Colonic mucosa (tissue), 4 donors: ENCODE measurements at regions not wholly inside any gene's neighbourhood (a gene's known extent, or its start where the extent isn't known, plus 50 kb on each side); places are given as distances from the start of the nearest gene placed in this dataset.

Experiments
- DNase-seq: peaks from one replicate; pipeline ENCODE4 v3.0.0-alpha.2; 2020
- H3K27ac ChIP-seq: fragments of 200-600 bp; one replicate; pipeline ENCODE4 v1.8.0; 2021
- H3K27me3 ChIP-seq: fragments of 200-600 bp; one replicate; pipeline ENCODE4 v1.8.0; 2021
- H3K36me3 ChIP-seq: fragments of 200-600 bp; one replicate; pipeline ENCODE4 v1.8.0; 2021
- H3K4me1 ChIP-seq: fragments of 200-600 bp; one replicate; pipeline ENCODE4 v1.8.0; 2021; ENCODE audit warnings: mild to moderate bottlenecking
- H3K4me3 ChIP-seq: fragments of 200-600 bp; one replicate; pipeline ENCODE4 v1.8.0; 2021
- H3K9ac ChIP-seq, 2 donors: one replicate each; pipeline ENCODE4 v1.7.0; 2013; ENCODE audit warnings: control low read depth in 2 of 2, low read depth in 2 of 2, low read length in 2 of 2
- H3K9me3 ChIP-seq: fragments of 200-600 bp; one replicate; pipeline ENCODE4 v1.8.0; 2021
- CTCF ChIP-seq: fragments of 200-600 bp; IDR thresholded peaks from one replicate; pipeline ENCODE4 v1.8.0; 2022; ENCODE audit warnings: antibody characterized with exemption, mild to moderate bottlenecking
- intact Hi-C: fragments of 100-400 bp; cut with DNase I; formaldehyde crosslinking; loops from one replicate; pipeline ENCODE4 v1.14.1; 2022
- donor health status: healthy.
- donor health status: DM: no; HTN: no; CAD: no.
- donor health status: DM: no; HTN: no; CAD: no.

GRCh38 chr13:24096659-24097058 lies 63.9 kb upstream of the SPATA13 start:
- H3K4me1 ChIP-seq: no peaks in the 10 kb centered on the region
- DNase-seq: no peak
- no peak overlapping the region for H3K27ac ChIP-seq
- no peaks in the 10 kb centered on the region for H3K36me3 ChIP-seq
- H3K9ac ChIP-seq: no peak overlapping the region
- intact Hi-C loops: no loop called here
- TF ChIP-seq CTCF: no peak
- no peaks in the 10 kb centered on the region for H3K9me3 ChIP-seq
- H3K4me3 ChIP-seq: no peak overlapping the region
- H3K27me3 ChIP-seq: no peaks in the 10 kb centered on the region

- H3K9me3 ChIP-seq: no peaks in the 10 kb centered on the region
- no peaks in the 10 kb centered on the region for H3K27me3 ChIP-seq
- H3K4me3 ChIP-seq: no peak overlapping the region
- intact Hi-C loops: no loop called here
- no peak overlapping the region for H3K27ac ChIP-seq
- TF ChIP-seq CTCF: no peak
- H3K9ac ChIP-seq: no peak overlapping the region
- H3K4me1 ChIP-seq: no peaks in the 10 kb centered on the region
- no peaks in the 10 kb centered on the region for H3K36me3 ChIP-seq
- no peak for DNase-seq
Observed at GRCh38 chr13:24097064-24097463, 63.5 kb upstream of the SPATA13 start.

- Histone ChIP-seq H3K9ac (no peak overlapping the region), H3K4me1 (no peaks in the 10 kb centered on the region), H3K36me3 (no peaks in the 10 kb centered on the region), H3K4me3 (no peak overlapping the region), H3K9me3 (no peaks in the 10 kb centered on the region), H3K27ac (no peak overlapping the region), H3K27me3 (no peaks in the 10 kb centered on the region)
- intact Hi-C loops: no loop called here
- DNase-seq: no peak
- no peak for TF ChIP-seq CTCF
Observed at GRCh38 chr13:24097667-24098066, 62.9 kb upstream of the SPATA13 start.

GRCh38 chr13:24099490-24099889 lies 61.0 kb upstream of the SPATA13 start:
- no peaks in the 10 kb centered on the region for H3K9me3 ChIP-seq
- DNase-seq: no peak
- intact Hi-C loops: no loop called here
- no peak overlapping the region for H3K27ac ChIP-seq
- H3K36me3 ChIP-seq: no peaks in the 10 kb centered on the region
- H3K9ac ChIP-seq: no peak overlapping the region
- no peaks in the 10 kb centered on the region for H3K27me3 ChIP-seq
- TF ChIP-seq CTCF: no peak
- H3K4me1 ChIP-seq: no peaks in the 10 kb centered on the region
- no peak overlapping the region for H3K4me3 ChIP-seq

- intact Hi-C loops: no loop called here
- Histone ChIP-seq H3K4me3 (no peak overlapping the region), H3K36me3 (no peaks in the 10 kb centered on the region), H3K9me3 (no peaks in the 10 kb centered on the region), H3K27ac (no peak overlapping the region), H3K27me3 (no peaks in the 10 kb centered on the region), H3K4me1 (no peaks in the 10 kb centered on the region), H3K9ac (no peak overlapping the region)
- TF ChIP-seq CTCF: no peak
- no peak for DNase-seq
Observed at GRCh38 chr13:24100188-24100587, 60.3 kb upstream of the SPATA13 start.
